CD14-positive monocyte (primary cell): ENCODE measurements at regions not wholly inside any gene's neighbourhood (a gene's known extent, or its start where the extent isn't known, plus 50 kb on each side); places are given as distances from the start of the nearest gene placed in this dataset.

Experiments used
- DNase-seq, 3 donors: peaks; one replicate each; pipeline ENCODE4 v3.0.0-alpha.2; 2011 to 2022
- H2AFZ ChIP-seq: 2 replicates; pipeline ENCODE4 v1.6.0; 2012; ENCODE audit warnings: mild to moderate bottlenecking, low read depth, low read length, inconsistent platforms; ENCODE audit not compliant: insufficient read depth, poor library complexity, severe bottlenecking
- H3K27ac ChIP-seq, 2 donors: 1 replicate in 1 of 2; 2 replicates in 1 of 2; pipeline ENCODE4 v1.5.1; 2012 to 2013; ENCODE audit warnings: low read length in 2 of 2, control low read depth in 1 of 2, inconsistent platforms in 1 of 2, low read depth in 1 of 2, mild to moderate bottlenecking in 1 of 2
- H3K27me3 ChIP-seq, 2 donors: one replicate each; pipeline versions ENCODE4 v1.6.0 to v1.6.1; 2011 to 2013; ENCODE audit warnings: low read length in 2 of 2; ENCODE audit not compliant: control insufficient read depth in 2 of 2, insufficient read depth in 2 of 2
- H3K36me3 ChIP-seq, 2 donors: replicated peaks in 1 of 2; 1 replicate in 1 of 2; 2 replicates in 1 of 2; pipeline versions ENCODE4 v1.5.1 to v1.6.1; 2012 to 2013; ENCODE audit warnings: low read length in 2 of 2, control low read depth in 1 of 2, inconsistent platforms in 1 of 2, mild to moderate bottlenecking in 1 of 2; ENCODE audit not compliant: insufficient read depth in 2 of 2, control insufficient read depth in 1 of 2
- H3K4me1 ChIP-seq, 2 donors: 1 replicate in 1 of 2; 2 replicates in 1 of 2; pipeline versions ENCODE4 v1.5.1 to v1.6.1; 2012 to 2013; ENCODE audit warnings: low read length in 2 of 2, control low read depth in 1 of 2, inconsistent platforms in 1 of 2, mild to moderate bottlenecking in 1 of 2, moderate library complexity in 1 of 2; ENCODE audit not compliant: insufficient read depth in 2 of 2, control insufficient read depth in 1 of 2
- H3K4me2 ChIP-seq: replicated peaks from 2 replicates; pipeline ENCODE3; 2012; ENCODE audit warnings: low read length, moderate library complexity, mild to moderate bottlenecking; ENCODE audit not compliant: poor library complexity, severe bottlenecking; ENCODE audit errors: extremely low read depth
- H3K4me3 ChIP-seq, 3 experiments: fragments of 200-600 bp in 1 of 3; sonication (generic) in 1 of 3; replicated peaks in 1 of 3; 1 replicate in 2 of 3; 2 replicates in 1 of 3; pipeline ENCODE4 v1.5.1; 2011 to 2013; ENCODE audit warnings: low read length in 3 of 3, mild to moderate bottlenecking in 3 of 3, control low read depth in 2 of 3, low read depth in 2 of 3, inconsistent platforms in 1 of 3, moderate library complexity in 1 of 3
- H3K79me2 ChIP-seq: 2 replicates; pipeline ENCODE4 v1.6.0; 2012; ENCODE audit warnings: mild to moderate bottlenecking, control low read depth, inconsistent platforms, low read length, moderate library complexity; ENCODE audit not compliant: insufficient read depth
- H3K9ac ChIP-seq: 2 replicates; pipeline ENCODE4 v1.6.0; 2017; ENCODE audit warnings: low read length, mild to moderate bottlenecking; ENCODE audit not compliant: insufficient read depth, poor library complexity, severe bottlenecking
- H3K9me3 ChIP-seq, 2 donors: replicated peaks in 1 of 2; 1 replicate in 1 of 2; 2 replicates in 1 of 2; pipeline versions ENCODE4 v1.5.1 to v1.6.1; 2012 to 2013; ENCODE audit warnings: low read length in 2 of 2, control low read depth in 1 of 2; ENCODE audit not compliant: control insufficient read depth in 1 of 2, insufficient read depth in 1 of 2
- H4K20me1 ChIP-seq: 2 replicates; pipeline ENCODE4 v1.6.0; 2012; ENCODE audit warnings: mild to moderate bottlenecking, low read length, control low read depth, moderate library complexity; ENCODE audit not compliant: insufficient read depth
- H3K27ac Mint-ChIP-seq, 7 donors: one replicate each; pipeline ENCODE4 v1.8.0; 2020; ENCODE audit warnings: mild to moderate bottlenecking in 7 of 7, mixed read lengths in 7 of 7, moderate library complexity in 6 of 7, inconsistent platforms in 2 of 7
- H3K27me3 Mint-ChIP-seq, 3 donors: one replicate each; pipeline ENCODE4 v1.8.0; 2021 to 2022; ENCODE audit warnings: low read depth in 3 of 3, mild to moderate bottlenecking in 3 of 3, mixed read lengths in 3 of 3, moderate library complexity in 3 of 3, inconsistent platforms in 1 of 3
- H3K36me3 Mint-ChIP-seq, 2 donors: one replicate each; pipeline ENCODE4 v1.8.0; 2020; ENCODE audit warnings: mixed read lengths in 2 of 2, inconsistent platforms in 1 of 2, mild to moderate bottlenecking in 1 of 2
- H3K4me1 Mint-ChIP-seq: one replicate; pipeline ENCODE4 v1.8.0; 2020; ENCODE audit warnings: mild to moderate bottlenecking, mixed read lengths
- H3K4me3 Mint-ChIP-seq, 2 donors: one replicate each; pipeline ENCODE4 v1.8.0; 2020; ENCODE audit warnings: mild to moderate bottlenecking in 2 of 2, mixed read lengths in 2 of 2, moderate library complexity in 1 of 2
- H3K9me3 Mint-ChIP-seq, 7 donors: one replicate each; pipeline ENCODE4 v1.8.0; 2020 to 2022; ENCODE audit warnings: mixed read lengths in 7 of 7, mild to moderate bottlenecking in 6 of 7, moderate library complexity in 6 of 7, inconsistent platforms in 2 of 7
- WGBS: methylation state at CpG from one replicate; pipeline ENCODE4 v1.1.5; 2013; ENCODE audit warnings: missing lambda C conversion rate; ENCODE audit not compliant: insufficient coverage; 5-methylcytosine and 5-hydroxymethylcytosine counted together
- intact Hi-C, 2 donors: fragments of 100-400 bp; cut with micrococcal nuclease; formaldehyde crosslinking; loops; one replicate each; pipeline versions ENCODE4 v1.15.0 to v1.15.1; 2023
- TF ChIP-seq, protein P1 (sequence below): fragments of 200-600 bp; IDR thresholded peaks from one replicate; pipeline ENCODE4 v1.8.0; 2022; ENCODE audit warnings: antibody characterized with exemption, mild to moderate bottlenecking

GRCh38 chr1:238123201-238123600, 232.5 kb upstream of the ZP4 start:
- H3K9me3 Mint-ChIP-seq, result peaks cover 0 to 2% (median 0%) of the 10 kb centered on the region in 7 donors
- H4K20me1 ChIP-seq, result no peaks in the 10 kb centered on the region
- H2AFZ ChIP-seq, result no peak overlapping the region
- H3K4me3 Mint-ChIP-seq, result no peak overlapping the region
- 91% methylated on average over 3 of the region's 3 CpGs for WGBS
- H3K9me3 ChIP-seq, result no peaks in the 10 kb centered on the region
- H3K4me1 ChIP-seq, result no peaks in the 10 kb centered on the region
- H3K9ac ChIP-seq, result no peak overlapping the region
- TF ChIP-seq, protein P1, sequence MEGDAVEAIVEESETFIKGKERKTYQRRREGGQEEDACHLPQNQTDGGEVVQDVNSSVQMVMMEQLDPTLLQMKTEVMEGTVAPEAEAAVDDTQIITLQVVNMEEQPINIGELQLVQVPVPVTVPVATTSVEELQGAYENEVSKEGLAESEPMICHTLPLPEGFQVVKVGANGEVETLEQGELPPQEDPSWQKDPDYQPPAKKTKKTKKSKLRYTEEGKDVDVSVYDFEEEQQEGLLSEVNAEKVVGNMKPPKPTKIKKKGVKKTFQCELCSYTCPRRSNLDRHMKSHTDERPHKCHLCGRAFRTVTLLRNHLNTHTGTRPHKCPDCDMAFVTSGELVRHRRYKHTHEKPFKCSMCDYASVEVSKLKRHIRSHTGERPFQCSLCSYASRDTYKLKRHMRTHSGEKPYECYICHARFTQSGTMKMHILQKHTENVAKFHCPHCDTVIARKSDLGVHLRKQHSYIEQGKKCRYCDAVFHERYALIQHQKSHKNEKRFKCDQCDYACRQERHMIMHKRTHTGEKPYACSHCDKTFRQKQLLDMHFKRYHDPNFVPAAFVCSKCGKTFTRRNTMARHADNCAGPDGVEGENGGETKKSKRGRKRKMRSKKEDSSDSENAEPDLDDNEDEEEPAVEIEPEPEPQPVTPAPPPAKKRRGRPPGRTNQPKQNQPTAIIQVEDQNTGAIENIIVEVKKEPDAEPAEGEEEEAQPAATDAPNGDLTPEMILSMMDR, result no peak
- no peak overlapping the region for H3K27ac Mint-ChIP-seq
- no peaks in the 10 kb centered on the region for H3K27me3 ChIP-seq
- no peaks in the 10 kb centered on the region for H3K79me2 ChIP-seq
- no peaks in the 10 kb centered on the region for H3K36me3 Mint-ChIP-seq
- no peak overlapping the region for H3K4me3 ChIP-seq
- peaks cover 0 to 2% (median 0%) of the 10 kb centered on the region in 3 donors for H3K27me3 Mint-ChIP-seq
- H3K27ac ChIP-seq, result no peak overlapping the region
- no peaks in the 10 kb centered on the region for H3K4me1 Mint-ChIP-seq
- DNase-seq, result no peak
- no peaks in the 10 kb centered on the region for H3K36me3 ChIP-seq
- no peak overlapping the region for H3K4me2 ChIP-seq
- intact Hi-C loops, result no loop called here

- Histone ChIP-seq H3K27ac (no peak overlapping the region), H3K9ac (no peak overlapping the region), H3K4me3 (no peak overlapping the region), H3K4me1 (no peaks in the 10 kb centered on the region), H3K79me2 (no peaks in the 10 kb centered on the region), H3K9me3 (peaks cover 0 to 4% of the 10 kb centered on the region in 2 donors), H3K4me2 (no peak overlapping the region), H2AFZ (no peak overlapping the region), H3K27me3 (no peaks in the 10 kb centered on the region), H3K36me3 (no peaks in the 10 kb centered on the region), H4K20me1 (no peaks in the 10 kb centered on the region)
- Mint-ChIP-seq H3K4me1 (no peaks in the 10 kb centered on the region), H3K9me3 (peaks cover 0 to 6% (median 0%) of the 10 kb centered on the region in 7 donors), H3K36me3 (no peaks in the 10 kb centered on the region), H3K4me3 (no peak overlapping the region), H3K27ac (no peak overlapping the region), H3K27me3 (peaks cover 0 to 2% (median 0%) of the 10 kb centered on the region in 3 donors)
- TF ChIP-seq, protein P1, result no peak
- no peak for DNase-seq
- no CpG with 5 or more reads among the region's 1 CpG for WGBS
- intact Hi-C loops, result no loop called here
These were observed 229.1 kb upstream of the ZP4 start for GRCh38 chr1:238119861-238120260.
